ENCODE measurements at regions not wholly inside any gene's neighbourhood (a gene's known extent, or its start where the extent isn't known, plus 50 kb on each side); places are given as distances from the start of the nearest gene placed in this dataset.

DNA sequence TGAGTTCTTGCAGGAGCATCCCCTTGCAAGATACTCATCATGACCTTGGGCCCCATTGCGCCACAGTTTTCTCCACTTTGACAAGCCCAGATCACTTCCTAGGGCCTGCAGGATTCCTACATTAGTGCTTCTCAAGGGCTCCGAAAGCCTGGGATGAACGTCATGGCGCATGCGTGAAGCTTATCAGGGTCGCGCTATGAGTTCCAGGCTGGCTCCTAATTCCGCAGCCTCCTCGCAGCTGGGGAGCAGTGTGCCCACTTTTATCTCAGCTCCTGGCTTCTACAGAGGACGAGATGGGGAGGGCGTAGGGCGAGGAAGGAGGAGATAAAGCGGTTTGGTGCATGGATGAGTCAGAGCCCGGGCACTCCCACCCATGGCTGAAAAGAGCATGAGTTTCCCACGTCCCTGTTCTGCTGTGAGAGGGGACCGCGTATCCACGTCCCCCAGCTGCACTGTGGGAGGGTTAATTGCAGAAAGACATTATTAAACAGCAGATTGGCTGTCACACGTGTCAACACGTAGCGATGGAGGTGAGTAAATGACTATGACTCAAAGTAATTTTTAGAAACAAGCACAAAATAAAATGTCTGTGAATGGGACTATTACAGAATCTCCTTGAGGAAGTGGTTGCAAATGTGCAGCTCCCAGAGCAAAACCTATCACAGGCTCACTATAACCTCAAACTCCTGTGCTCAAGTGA lies 72.9 kb upstream of the DSP start:
- DNase-seq (ENCODE audit: low spot score) = no peak
- H3K36me3 ChIP-seq = no peaks in the 10 kb centered on the region
- TF ChIP-seq POLR2AphosphoS5 (IDR thresholded peaks at IDR 0.05) (no peak), POLR2A (IDR thresholded peaks at IDR 0.05) (no peak)
- TF ChIP-seq, protein P1, sequence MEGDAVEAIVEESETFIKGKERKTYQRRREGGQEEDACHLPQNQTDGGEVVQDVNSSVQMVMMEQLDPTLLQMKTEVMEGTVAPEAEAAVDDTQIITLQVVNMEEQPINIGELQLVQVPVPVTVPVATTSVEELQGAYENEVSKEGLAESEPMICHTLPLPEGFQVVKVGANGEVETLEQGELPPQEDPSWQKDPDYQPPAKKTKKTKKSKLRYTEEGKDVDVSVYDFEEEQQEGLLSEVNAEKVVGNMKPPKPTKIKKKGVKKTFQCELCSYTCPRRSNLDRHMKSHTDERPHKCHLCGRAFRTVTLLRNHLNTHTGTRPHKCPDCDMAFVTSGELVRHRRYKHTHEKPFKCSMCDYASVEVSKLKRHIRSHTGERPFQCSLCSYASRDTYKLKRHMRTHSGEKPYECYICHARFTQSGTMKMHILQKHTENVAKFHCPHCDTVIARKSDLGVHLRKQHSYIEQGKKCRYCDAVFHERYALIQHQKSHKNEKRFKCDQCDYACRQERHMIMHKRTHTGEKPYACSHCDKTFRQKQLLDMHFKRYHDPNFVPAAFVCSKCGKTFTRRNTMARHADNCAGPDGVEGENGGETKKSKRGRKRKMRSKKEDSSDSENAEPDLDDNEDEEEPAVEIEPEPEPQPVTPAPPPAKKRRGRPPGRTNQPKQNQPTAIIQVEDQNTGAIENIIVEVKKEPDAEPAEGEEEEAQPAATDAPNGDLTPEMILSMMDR (IDR thresholded peaks at IDR 0.05) = no peak
- no peaks in the 10 kb centered on the region for H3K9me3 ChIP-seq
- H3K4me3 ChIP-seq = no peak overlapping the region
- intact Hi-C loops (cut with DNase I) = no loop called here
- H3K4me1 ChIP-seq (replicated peaks) = no peaks in the 10 kb centered on the region
- WGBS = 69% methylated on average over 21 of the region's 21 CpGs
- H3K27me3 ChIP-seq (replicated peaks; ENCODE audit: insufficient read depth) = no peaks in the 10 kb centered on the region
- no peak overlapping the region for H3K27ac ChIP-seq

DNA sequence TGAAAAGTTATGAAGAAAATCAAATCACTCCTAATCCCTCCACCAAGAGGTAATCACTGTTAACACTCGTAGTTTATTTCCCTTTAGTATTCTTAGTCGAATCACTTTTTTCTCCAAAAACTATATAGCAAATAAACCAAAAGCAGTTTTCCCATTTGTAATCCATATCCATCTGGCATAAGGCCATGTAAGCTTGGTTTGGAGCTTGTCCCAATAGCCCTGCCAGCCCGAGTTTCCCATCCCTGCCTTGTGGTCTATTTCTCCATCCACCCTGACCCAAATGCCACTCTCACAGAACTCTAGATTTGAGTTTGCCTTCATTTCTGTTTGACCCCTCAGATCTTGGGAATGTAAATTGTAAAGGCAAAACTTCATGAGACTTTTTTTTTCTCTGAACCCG lies 71.8 kb upstream of the DSP start:
- no peaks in the 10 kb centered on the region for H3K9me3 ChIP-seq
- intact Hi-C loops (cut with DNase I) = no loop called here
- H3K27ac ChIP-seq = no peak overlapping the region
- 57% methylated on average over 4 of the region's 4 CpGs for WGBS
- TF ChIP-seq, protein P1 (IDR thresholded peaks at IDR 0.05) = no peak
- TF ChIP-seq POLR2AphosphoS5 (IDR thresholded peaks at IDR 0.05) (no peak), POLR2A (IDR thresholded peaks at IDR 0.05) (no peak)
- H3K36me3 ChIP-seq = no peaks in the 10 kb centered on the region
- H3K27me3 ChIP-seq (replicated peaks; ENCODE audit: insufficient read depth) = no peaks in the 10 kb centered on the region
- H3K4me1 ChIP-seq (replicated peaks) = no peaks in the 10 kb centered on the region
- DNase-seq (ENCODE audit: low spot score) = no peak
- no peak overlapping the region for H3K4me3 ChIP-seq

DNA sequence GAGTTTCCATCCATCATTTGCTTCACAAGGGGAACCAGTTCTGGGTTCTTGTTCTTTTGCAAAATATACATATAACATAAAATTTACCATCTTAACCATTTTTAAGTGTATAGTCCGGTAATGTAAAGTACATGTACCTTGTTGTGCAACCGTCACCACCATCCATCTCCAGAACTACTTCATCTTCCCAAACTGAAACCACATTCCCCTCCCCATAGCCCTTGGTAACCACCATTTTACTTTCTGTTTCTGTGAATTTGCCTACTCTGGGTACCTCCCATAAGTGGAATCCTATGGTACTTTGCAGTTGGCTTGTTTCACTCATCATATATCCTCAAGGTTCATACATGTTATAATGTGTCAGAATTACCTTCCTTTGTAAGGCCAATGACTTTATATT lies 70.3 kb upstream of the DSP start:
- H3K4me3 ChIP-seq = no peak overlapping the region
- DNase-seq (ENCODE audit: low spot score) = no peak
- H3K36me3 ChIP-seq = no peaks in the 10 kb centered on the region
- no peak overlapping the region for H3K27ac ChIP-seq
- no peak for TF ChIP-seq POLR2A (IDR thresholded peaks at IDR 0.05)
- TF ChIP-seq, protein P1 (IDR thresholded peaks at IDR 0.05) = no peak
- TF ChIP-seq POLR2AphosphoS5 (IDR thresholded peaks at IDR 0.05) = no peak
- H3K9me3 ChIP-seq = no peaks in the 10 kb centered on the region
- intact Hi-C loops (cut with DNase I) = no loop called here
- H3K4me1 ChIP-seq (replicated peaks) = no peaks in the 10 kb centered on the region
- H3K27me3 ChIP-seq (replicated peaks; ENCODE audit: insufficient read depth) = no peaks in the 10 kb centered on the region
- WGBS = 92% methylated on average over 2 of the region's 2 CpGs

DNA sequence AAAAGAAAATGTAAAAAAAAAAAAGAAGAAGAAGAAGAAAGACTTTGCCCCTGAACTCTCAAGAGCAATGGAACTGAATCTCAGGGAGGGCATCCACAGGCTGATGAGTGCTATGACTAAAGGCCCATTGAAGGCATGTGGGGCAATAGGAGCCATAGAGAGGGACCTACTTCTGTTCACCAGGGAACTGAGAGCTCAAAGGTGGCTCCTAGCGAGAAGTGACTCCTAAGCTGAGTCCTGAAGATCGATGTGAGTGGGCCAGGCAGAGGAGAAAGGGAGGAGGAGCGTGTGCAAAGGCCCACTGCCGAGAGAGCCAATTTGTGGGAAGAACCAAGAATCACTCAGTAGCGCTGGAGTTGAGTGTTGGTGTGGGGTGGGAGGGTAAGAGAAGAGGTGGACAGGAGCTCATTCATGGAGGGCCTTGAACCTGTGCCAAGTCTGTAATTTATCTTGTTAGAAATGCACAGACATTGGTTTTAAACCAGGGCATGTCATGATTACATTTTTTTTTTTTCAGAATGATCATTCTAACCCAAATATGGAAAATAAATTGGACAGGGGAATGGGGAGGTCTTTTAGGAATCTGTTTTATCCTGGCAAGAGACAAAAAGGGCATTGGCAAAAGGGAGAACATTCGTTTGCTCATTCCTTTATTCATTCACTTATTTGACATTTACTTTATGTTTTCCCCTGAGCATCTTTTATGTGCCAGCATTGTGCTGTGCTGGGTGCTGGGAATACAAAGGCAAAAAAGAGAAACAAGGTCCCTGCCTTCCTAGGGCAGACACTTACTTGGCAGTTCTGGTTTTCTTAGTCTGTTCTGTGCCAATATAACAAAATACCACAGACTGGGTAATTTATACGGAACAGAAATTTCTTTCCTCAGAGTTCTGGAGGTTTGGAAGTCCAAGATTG lies 67.4 kb upstream of the DSP start:
- H3K4me1 ChIP-seq (replicated peaks) = no peaks in the 10 kb centered on the region
- no peak overlapping the region for H3K4me3 ChIP-seq
- H3K27me3 ChIP-seq (replicated peaks; ENCODE audit: insufficient read depth) = no peaks in the 10 kb centered on the region
- intact Hi-C loops (cut with DNase I) = no loop called here
- 52% methylated on average over 7 of the region's 7 CpGs for WGBS
- no peak overlapping the region for H3K27ac ChIP-seq
- H3K9me3 ChIP-seq = no peaks in the 10 kb centered on the region
- TF ChIP-seq POLR2A (IDR thresholded peaks at IDR 0.05) (no peak), POLR2AphosphoS5 (IDR thresholded peaks at IDR 0.05) (no peak)
- TF ChIP-seq, protein P1 (IDR thresholded peaks at IDR 0.05) = no peak
- no peak for DNase-seq (ENCODE audit: low spot score)
- no peaks in the 10 kb centered on the region for H3K36me3 ChIP-seq
